ENCODE measurements at regions not wholly inside any gene's neighbourhood (a gene's known extent, or its start where the extent isn't known, plus 50 kb on each side); places are given as distances from the start of the nearest gene placed in this dataset.

GRCh38 chr5:117203584-117203983, 629.0 kb upstream of the SEMA6A start:
- no peak for TF ChIP-seq CTCF (IDR thresholded peaks at IDR 0.05)
- TF ChIP-seq EZH2phosphoT487 (IDR thresholded peaks at IDR 0.05): no peak
- no peak for TF ChIP-seq EZH2 (IDR thresholded peaks at IDR 0.05)

Measured in neural progenitor cell (in vitro differentiated cells).